Fibroblast of skin of right quadriceps (primary cell): ENCODE measurements at regions not wholly inside any gene's neighbourhood (a gene's known extent, or its start where the extent isn't known, plus 50 kb on each side); places are given as distances from the start of the nearest gene placed in this dataset.

Experiments used
- DNase-seq: peaks from one replicate; pipeline ENCODE4 v3.0.0-alpha.2; 2013

DNA sequence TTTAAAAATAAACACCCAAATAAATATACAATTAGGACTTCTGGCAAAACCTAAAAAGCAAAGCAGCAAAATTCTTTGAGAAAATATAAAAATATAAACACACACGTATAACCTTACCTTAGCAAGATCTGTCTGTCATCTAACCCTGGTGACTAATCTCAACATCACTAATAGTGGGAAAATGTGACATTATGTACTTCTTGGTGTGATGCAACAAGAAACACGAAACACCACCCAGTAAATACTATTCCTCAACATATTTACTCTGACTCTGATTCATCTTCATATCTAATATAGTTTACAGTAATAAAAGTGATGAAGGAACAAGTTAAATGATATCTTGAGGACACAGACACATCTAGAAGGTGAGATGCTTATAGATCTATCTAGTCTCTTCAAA lies 332.6 kb upstream of the MANEA start:
- DNase-seq, result no peak

DNA sequence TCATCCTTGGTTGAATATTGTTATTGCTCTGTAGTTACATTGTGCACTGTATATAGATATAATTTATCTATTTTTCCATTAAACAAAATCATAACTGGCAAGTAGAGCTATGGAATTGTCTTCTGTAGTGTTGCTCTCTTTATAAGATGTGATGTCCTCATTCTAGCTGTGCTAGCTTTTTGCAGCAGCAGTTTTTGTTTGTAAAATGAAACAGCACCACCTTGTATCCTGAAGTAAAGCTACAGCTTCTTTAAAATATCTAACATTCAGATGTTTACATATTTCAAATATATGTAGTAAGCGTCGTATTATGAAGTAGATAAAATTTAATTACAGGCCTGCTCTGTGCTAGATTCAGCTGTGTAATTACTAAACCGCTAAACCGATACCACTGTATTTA lies 328.8 kb upstream of the MANEA start:
- peak; percentile 58 for DNase-seq

DNA sequence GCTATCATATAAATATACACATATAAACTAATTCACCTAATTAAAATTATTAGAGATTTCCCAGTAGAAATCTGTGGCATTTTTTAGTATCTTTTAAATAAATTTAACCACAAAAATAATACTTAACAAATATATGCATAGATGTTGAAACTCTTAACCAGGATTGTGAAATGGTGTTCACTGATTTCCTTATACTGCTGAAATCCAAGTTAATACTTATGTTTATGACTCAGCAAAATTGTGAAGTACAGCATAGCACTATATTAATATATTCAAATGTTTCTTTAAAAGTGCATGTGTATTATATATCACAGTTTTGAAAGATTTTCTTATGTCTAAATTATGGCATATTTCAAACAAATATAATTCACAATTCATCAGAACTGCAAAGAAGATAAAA lies 328.2 kb upstream of the MANEA start:
- DNase-seq, result peak; percentile 74

DNA sequence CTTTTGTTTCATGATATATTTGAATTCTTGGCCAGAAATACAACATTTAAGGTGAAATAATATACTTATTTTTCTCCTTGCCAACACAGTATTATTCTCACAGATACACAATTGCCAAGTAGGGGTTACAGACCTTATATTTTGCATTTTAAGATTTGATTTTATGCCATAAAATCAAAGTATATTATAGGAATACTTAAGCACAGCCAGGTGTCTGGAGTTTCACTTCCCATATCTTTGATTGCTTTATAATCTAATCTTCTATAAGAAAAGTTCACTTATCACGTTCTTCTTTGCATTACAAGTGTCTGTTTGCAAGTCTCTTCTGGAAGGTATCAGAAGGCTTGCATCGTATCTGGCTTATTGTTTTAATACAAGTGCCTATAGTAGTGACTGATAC lies 327.7 kb upstream of the MANEA start:
- DNase-seq, result no peak

DNA sequence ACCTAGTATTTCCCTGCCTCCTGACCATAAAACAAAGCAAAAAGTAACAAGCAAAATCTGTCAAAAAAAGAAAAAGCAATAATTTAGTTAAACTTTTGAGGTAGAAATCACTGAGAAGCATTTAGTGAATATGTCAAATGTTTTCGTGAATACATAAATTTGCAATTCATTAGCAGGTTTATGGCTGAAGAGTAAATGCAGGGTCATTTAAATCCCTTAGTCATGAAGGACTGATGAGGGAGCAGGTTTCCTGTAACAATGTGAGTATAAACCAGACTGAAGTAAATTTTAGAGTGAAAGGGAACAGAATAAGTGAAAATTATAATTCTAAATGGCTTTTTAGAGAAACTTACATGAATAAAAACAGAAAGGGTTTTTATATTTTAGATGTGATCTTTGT lies 313.5 kb upstream of the MANEA start:
- no peak for DNase-seq

DNA sequence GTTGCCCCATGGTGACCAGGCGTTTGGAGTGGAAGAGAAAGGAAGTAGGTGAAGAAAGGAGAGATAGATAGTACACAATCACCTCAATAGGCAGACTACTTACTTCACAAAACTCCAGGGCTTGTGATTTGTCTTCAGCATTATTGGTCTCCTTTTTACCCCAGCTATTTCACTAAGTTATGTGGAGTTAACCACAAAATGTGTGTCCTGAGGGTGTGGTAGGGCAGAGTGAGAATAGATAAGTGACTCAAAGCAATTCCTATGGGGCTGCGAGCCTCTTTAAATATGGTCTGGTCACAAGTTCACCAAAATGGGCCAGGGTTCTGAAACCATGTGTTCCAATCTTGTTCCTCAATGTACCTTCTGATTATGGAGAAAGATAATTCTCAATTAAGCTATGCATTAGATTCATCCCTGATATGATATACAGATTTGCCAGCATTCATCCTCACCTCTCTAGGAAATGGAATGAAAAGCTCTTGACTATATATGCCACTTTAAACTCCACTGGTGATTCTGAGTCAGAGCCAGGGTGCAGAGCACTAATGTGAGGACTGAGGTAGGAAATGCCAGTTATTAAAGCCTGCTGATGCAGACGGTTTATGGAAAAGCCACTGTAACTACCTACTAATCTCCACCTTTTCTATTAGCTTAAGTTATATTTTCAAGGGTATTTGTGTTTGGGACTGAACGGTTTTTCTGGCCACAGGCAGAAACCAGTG lies 310.6 kb upstream of the MANEA start:
- no peak for DNase-seq

DNA sequence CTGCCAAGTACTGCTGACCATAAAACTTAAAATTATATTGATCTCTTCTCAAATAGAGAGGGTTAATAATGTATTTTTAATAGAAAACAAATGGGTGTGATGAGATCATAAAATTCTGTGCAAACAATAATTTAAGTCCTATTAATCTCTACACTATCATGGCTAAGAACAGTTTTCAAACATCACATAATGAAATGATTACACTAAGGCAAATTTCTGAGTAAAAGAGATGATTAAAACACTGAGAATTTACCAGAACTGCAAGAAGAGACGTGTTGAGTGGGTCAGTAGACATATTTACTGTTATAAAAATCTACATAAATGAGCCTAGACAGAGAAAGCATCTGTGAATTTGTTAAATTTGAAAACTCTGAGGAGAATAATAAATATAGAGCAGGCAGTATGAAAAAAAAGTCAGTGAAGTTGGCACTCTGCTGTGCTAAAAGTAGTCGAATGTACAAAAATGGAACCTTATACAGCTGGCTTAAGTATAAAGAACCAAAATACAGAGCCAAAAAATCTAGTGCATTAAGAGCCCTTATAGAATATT lies 302.6 kb upstream of the MANEA start:
- DNase-seq, result peak; percentile 38

DNA sequence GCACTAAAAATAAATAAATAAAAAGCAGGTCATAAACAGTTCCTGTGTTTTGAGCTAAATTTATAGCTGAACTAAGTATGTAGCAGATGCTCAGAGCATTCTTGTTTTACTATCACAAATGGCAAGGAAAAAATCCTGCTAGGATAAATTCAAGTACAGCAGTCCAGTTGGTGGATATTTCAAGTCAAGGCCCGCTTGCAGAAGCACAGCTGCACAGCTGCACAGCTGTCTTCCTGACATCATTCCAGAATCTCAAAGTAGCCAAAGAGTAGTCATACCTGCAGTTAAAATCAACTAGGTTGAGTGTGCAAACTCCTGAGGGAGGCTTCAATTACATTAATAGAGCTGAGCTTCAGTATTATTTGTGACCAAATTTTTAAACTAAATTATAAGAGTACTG lies 297.7 kb upstream of the MANEA start:
- no peak for DNase-seq

DNA sequence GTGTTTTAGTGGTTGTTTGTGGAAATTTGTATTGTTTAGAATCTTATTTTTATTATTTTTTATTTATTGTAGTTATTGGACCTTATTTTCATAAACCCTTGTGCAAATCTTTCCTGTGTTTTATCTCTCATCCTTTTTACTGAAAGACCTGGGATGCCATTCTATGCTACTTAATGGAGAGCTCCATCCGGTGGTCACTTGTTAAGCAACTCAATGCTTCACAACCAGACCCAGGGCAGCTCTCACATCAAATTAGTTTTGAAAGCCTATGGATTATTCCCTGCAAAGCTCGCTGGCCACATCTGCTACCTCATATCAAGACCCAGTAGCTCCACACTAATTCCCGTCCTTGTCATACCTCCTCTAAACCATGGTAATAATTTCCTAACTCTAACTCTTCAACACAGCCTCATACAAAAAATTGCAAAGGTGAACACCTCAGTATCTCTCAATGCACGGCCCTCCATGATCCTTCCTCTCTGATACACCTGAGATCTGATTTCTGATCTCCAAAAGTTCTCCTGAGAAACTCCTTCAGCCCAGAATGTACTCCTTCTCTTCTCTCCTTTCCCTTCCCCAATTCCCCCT lies 296.6 kb upstream of the MANEA start:
- DNase-seq, result peak; percentile 51

DNA sequence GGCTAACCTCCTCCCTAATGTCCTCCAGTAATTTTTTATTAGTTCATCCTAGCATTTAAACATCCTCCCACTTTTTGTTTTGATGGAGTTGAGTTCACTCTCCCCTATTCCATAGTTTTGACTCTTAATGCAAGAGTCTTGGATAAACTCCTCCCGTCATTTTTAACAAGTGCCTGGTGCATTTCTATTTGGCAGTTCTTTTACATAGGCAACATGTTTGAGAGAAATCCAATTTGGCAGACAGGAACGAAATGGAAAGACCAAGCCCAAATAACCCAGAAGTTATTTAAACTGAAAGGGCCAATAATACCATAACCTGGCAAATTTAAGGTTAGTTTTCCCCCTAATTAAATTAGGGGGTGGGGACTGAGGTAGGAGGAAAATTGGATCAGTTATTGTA lies 291.5 kb upstream of the MANEA start:
- no peak for DNase-seq

DNA sequence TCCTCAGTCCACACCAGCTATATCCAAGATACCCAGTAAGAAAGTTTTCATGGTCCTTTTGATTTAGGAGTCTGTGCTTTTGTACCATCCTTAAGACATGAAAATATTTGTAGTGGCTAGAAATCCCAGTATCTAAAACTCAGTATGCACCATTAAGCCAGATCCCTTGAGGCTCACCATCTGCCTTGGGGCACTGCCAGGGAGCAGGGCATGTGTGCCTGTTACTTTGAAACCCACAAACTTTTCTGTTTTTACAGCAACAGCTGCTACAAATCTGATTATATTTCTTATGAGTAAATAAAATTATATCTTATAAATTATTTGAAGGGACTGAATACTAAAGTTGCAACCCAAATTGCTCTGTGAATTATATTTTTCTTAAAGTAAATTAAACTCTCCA lies 290.5 kb upstream of the MANEA start:
- DNase-seq, result no peak

DNA sequence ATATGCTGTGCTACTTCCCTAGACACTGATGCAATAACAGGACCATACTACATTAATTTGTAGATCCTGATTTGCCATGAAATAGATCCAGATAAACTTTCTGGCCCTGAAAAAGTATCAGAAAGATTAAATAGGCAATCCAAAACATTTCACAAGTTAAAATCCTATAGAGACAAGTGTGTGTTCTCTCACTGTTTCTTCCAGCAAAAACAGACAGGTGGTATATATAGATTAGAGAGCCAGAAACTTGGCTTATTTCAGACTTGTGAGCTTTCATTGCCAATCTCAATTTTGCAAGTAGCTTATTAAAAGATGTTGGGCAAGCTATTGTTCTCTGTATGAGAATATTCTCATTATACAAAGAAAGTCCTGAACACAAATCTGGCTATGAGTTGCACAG lies 289.1 kb upstream of the MANEA start:
- DNase-seq, result no peak

DNA sequence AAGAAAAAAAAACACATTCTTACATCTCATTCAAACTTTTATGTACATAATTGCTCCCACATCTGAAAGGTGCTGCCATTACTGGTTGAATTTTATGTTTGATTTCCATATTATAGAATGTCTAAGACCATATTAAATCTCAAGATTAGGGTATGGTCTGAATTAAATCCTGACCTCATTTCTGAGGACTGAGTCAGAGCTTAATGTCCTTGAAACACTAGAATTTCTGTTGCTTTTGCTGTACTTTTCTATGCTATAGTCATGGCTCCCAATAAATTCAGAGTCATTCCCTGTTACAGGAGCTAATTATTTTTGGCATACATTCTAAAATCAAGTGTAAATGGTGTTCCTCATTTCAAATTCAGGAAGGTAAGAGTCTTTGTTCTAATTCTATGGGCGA lies 285.3 kb upstream of the MANEA start:
- peak; percentile 35 for DNase-seq

DNA sequence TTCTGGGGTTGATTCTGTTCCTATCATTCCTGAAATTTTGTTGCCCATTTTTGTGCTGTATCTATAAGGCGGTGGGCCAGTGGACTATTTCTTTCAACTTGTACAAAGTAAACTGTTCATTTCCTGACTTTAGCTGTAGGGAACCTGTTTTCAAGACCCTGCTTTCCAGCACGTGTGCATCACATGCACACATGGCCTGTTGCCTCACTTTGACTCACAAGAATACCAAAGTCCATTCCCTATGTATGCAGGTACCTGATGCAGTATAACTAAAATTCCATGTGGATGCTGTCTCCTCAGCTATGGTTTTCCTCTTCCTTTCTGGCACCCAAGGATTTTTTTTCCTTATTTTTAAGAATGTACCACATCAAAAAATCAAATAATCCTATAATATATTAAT lies 284.1 kb upstream of the MANEA start:
- DNase-seq, result no peak

DNA sequence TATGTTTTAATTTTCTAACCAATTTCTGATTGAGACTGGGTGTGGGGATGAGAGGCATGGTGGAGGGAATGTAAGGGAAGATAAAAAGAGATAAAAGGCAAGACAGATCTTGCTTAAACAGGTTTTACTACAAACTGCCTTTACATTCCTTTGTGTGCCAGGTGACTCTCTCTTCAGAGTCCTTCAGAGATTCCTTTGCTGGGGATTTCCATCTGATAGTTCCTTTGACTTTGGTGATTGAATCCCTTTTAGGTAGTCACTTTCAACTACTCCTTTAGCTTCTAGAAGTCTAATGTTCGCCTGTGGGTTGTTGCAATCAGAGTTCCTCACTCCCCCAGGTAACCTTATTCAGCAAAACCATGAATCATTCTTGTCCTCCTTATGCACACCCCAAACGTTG lies 283.3 kb upstream of the MANEA start:
- no peak for DNase-seq

DNA sequence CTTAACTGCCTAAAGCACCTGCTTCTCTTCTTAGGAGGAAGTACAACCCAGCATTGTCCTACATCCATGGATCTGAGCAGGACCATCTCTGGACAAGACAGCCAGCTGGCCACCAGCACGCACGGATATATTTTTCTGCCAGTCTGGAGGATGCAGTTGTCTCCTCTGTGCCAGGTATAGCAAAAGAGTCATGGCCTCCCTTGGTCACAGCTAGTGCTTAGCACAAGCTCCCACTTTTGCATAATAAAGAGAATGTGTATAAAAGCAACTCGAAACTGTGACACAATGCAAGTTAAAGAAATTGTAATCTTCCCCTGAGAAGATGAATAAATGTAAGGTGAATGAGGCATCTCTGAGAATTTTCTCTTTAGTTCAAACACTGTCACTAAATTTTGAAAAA lies 267.8 kb upstream of the MANEA start:
- DNase-seq, result no peak

DNA sequence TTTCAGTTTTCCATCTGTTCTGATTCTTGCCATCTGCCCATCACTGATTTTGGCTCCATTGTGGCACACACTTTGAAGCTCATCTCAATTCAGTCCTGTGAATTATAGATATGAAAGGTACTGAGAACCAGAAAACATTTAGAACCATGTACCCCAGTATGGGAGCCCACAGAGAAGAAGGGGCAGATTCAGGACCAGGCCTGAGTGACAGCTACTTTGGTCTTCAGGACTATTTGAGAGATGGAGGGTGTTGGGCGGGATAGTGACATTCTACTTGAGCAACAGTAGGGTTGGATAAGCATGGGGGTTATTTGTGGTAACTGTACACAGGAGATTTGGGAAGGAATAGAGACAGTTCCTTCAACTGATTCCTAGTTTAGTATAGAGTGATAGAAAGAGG lies 259.2 kb upstream of the MANEA start:
- DNase-seq, result no peak

DNA sequence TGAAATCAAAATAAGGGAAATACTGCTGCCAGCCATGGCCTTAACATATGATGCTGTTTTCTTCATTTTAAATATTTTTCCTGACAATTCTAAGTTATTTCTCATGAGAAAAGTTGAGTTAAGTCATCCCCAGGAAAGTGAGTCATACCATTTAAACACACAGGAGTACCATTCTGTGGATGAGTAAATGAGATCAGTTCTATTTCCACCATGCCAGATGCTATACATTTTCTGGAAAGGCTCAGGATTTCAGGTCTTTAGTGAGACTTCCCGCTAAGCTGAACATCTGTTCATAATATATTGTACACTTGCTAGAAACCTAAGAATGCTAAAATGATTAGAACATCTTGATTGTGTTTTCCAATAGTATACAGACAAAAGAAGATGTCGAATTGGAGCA lies 256.2 kb upstream of the MANEA start:
- DNase-seq, result peak; percentile 87

DNA sequence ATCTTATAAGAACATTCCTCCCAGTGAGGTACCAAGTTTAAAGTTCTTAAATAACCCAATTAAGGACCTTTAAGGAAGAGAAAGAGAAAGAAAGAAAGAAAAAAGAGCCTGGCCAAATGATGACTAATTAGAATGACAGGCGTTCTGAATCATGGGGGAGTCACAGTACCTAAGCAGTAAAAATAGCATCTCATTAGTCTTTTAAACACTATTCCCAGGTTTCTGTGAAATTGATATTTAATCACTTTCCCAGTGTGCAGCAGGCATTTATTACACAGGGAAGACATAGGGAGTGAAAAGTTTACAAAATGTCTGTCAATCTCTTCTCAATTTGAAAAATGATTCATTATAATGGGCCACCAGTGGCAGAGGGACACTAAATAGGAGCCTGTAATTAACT lies 251.4 kb upstream of the MANEA start:
- peak; percentile 47 for DNase-seq

DNA sequence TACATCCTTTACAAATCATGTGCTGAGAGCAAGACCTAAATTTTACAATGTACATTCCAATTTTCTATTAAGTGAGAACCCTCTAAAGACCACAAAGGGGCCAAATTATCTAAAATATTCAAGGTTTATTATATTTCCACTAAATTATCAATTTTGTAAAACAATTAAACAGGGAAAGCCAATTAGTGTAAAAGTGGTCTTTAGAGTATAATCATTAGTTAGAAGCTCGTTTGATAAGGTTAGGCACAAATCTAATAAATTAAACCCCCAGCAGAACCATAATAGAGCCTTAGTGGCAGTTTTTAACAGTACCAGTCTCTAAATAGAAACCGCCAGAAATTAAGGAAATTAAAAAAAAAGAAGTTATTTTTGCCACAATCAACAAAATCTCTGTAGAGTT lies 249.1 kb upstream of the MANEA start:
- DNase-seq, result no peak

DNA sequence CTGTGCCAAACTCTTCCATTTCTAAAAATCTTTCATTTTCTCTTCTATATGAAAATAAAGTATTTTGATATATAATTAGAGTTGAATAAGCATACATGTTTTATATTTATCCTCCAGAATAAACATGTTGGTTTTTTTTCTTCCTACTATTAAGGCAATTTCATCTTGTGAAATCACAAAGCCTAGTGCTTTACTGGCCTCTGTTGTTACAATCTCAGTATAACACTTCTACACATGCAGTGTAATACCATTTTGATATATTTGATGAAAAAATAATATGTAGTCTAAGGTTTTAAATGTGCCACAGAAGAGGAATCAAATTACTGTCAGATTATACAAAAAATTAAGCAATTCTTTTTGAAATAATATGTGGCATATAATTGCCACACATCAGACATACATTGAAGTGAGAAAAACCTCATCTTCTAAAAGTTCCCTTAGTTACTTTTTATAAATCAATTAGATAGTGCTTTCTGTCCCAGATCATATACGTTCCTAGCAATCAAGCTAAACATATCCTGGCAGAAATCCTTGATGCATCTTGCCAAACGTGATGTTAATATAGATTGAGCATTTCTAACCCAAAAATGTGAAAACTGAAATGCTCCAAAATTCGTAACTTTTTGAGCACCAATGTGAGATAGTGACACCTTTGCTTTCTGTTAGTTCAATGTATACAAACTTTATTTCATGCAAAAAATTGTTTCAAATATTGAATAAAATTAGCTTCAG lies 225.1 kb upstream of the MANEA start:
- DNase-seq, result no peak

DNA sequence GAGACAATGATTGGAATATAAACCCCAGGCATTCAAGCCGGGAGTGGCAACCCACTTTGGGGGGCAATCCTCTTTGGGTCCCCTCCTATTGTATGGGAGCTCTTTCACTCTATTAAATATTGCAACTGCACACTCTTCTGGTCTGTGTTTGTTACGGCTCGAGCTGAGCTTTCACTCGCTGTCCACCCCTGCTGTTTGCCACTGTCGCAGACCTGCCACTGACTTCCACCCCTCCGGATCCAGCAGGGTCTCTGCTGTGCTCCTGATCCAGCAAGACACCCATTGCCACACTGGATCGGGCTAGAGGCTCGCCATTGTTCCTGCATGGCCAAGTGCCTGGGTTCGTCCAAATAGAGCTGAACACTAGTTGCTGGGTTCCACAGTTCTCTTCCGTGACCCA lies 222.8 kb upstream of the MANEA start:
- DNase-seq, result no peak

DNA sequence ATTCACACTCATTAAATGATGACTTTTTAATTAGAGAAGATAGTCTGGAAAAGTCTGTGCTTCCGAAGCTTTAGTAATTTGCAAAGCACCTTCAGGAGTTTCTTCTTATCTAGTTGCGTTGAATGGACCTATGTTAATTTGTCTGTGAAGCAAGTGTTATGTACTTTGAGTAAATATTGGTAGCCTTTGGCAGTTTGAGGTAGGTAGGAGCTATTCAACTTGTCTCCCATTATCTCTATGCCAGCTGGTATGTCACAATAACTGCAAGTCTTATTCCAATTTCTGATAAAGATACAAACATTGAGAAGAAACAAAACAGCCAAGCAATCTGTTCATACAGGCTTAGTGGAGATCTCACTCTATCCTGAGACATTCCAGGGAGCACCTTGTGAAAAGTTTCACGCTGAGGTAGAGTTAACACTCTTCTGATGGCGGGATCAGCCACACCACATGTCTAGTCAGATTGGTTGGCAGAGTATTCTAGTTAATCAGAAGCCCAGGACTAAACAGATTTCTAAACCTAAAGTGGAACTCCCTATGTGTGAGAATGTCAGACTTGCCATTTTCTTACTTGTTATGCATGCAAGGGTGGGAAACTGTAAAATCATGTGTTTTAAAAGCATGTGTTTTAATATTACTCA lies 219.8 kb upstream of the MANEA start:
- DNase-seq, result no peak
